T-helper 1 cell (primary cell): ENCODE measurements at regions not wholly inside any gene's neighbourhood (a gene's known extent, or its start where the extent isn't known, plus 50 kb on each side); places are given as distances from the start of the nearest gene placed in this dataset.

ENCODE experiments used
- DNase-seq, 5 donors: peaks; one replicate each; pipeline ENCODE4 v3.0.0-alpha.2; 2012 to 2020

DNA sequence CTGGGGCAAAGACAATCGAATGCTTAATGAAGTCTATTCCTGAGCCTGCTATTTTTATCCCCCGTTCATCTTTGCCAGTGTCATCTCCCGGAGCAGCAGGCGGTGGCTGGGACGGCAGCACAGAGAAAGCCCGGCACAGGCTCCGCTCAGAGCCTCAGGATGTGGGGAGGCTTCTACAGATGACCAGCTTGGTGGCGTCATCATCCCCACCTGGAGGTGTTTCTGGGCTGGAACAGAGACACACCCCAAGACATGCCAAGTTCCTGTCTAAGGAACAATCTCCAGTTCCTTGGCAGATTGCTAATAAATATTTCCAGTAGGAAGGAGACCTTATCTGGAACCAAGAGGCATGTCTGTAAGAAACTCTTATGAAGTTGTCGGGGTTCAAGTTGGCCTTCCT is 552.4 kb upstream of the MGMT start:
- no peak for DNase-seq

DNA sequence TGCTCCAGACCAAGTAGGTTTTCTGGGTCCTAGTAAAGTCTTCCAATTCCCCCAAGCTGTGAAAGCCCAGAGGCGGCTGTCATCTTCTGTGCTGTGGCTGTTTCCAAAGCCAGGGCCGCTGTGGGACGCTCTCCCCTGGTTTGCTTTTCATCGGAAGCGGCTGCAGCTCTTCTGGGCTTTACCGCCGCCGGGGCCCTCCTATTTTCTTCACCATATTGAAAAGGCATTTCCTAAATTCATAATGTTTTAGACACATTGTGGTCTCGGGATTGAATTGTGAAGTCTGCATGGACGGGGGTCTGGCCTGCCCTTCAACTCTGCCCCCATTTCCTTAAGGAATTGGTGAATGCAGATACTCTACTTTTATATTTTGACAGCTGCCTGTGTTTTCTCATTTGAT is 551.4 kb upstream of the MGMT start:
- DNase-seq: no peak

DNA sequence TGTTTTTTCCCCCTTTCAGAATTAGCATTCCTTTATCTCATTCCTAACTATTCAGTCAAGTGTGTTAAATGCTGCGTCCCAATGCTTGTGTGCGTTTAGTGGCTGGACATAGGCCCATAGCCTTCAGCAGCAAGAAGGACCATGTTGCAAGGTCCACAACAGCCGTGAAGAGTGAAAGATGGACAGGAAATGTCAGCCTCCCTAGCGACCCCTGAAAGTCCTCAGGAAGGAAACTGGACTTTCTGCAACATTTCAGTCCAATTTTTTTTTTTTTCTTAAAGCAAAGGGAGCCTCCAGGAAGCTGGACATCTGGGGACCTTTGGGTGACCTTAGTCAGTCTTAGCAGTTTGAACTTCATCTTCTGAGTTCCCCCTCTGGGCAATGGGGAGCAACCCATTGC is 550.7 kb upstream of the MGMT start:
- DNase-seq: no peak

DNA sequence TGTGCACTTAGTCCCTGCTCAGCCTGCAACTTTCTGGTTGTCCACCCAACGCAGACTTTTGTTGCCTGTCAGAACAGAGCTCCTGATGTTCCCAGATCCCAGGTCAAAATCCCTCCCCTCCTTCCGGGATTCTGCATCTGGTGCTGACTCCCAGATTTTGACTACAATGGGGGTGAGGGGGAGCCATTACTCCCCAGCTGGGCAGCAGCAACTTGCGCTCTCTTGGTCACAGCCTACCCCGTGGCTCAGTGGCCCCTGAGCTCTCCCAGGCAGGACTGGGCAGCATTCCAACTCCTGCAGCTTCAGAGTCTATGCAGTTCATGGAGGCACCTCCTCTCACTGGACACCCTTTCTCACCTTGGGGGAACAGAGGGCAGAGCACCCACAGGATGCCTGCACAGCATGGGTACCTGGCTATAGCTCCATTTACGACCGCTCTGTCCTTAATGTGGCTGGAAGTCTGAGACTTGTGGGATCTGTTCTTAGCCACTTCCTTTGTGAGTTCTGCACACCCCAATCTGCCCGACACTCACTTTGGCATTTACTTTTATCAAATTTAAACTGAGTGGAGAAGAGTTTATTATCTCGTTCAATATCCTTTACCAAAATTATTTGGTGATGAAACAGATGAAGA is 545.5 kb upstream of the MGMT start:
- DNase-seq: no peak

DNA sequence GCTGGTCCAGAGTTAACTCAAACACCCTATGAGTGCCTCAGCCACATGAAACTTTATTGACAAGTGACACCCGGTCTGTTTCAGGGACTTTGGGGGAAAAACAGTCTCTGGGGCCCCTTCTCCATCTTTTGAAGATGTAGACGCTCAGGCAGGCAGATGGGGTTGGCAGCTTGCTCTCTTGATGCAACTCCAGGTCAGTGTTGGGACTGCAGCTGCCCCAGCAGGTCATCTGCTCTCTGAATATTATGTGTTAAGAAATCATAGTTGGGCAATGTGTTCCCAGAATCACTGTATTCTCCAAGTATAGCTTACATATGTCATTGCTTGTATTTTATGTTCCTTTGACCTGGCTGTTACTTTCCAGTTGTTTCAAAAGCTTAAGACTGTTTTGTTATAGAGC is 544.9 kb upstream of the MGMT start:
- no peak for DNase-seq

DNA sequence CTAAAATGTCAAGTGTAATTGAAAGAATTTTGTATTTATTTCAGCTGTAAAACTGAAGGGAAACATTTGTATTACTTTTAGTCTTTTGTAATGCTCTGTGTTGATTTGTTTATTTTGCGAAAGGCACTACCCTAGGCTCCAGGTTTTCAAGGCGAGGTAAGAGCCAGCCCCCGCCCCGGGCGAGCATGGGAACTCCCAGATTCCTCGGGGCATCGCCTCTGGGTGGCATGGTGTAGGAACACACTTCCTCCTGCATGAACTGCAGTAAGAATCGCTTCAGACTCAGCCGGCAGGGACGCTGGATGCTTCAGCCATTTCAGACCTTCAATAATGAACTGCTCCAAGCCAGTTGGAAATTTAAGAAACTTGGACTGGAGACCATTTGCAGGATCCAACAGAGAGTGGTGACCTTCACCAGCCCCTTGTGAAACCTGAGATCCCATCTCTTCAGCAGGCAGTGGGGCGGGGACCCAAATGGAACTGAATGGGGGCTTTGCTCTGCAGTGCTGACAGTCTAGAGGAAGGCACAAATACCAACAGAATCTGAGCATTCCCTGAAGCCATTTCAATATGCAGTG is 544.3 kb upstream of the MGMT start:
- no peak for DNase-seq

DNA sequence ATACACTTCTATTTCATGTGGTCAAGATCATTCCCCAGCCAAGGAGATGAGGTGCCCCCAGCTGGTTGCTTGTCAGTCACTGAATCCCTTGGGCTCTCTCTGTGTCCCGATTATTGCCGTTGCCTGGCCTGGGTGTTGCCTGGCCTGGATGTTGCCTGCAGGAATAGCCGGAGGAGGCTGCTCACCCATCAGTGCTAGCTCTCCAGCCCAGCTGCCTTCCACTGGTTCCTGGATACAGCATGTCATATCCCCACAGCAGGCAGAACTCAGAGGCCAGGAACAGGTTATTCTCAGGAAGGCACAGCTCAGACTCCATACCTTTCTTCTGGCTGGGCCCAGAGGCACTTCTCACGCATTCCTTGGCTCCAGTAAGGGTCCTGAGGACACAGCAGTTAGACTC is 542.1 kb upstream of the MGMT start:
- no peak for DNase-seq

DNA sequence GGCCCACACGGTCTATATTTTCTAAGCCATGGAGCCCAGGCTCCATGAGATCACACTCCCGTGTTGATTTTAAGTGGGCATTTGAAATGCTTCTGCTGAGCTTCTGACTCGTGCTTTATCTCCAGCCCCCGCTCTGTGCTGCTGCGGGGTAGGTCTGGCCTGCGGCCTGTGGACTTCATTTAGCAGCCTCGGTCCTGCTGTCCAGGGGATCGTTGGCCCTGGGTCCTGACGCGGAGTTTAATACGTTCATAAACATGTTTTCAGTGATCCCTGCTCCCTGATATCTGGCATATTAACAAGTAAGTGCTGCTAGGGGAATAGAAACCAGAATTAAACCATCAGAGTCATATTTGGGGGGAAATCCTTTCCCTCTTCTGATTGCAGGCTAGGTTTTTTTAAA is 540.3 kb upstream of the MGMT start:
- no peak for DNase-seq

DNA sequence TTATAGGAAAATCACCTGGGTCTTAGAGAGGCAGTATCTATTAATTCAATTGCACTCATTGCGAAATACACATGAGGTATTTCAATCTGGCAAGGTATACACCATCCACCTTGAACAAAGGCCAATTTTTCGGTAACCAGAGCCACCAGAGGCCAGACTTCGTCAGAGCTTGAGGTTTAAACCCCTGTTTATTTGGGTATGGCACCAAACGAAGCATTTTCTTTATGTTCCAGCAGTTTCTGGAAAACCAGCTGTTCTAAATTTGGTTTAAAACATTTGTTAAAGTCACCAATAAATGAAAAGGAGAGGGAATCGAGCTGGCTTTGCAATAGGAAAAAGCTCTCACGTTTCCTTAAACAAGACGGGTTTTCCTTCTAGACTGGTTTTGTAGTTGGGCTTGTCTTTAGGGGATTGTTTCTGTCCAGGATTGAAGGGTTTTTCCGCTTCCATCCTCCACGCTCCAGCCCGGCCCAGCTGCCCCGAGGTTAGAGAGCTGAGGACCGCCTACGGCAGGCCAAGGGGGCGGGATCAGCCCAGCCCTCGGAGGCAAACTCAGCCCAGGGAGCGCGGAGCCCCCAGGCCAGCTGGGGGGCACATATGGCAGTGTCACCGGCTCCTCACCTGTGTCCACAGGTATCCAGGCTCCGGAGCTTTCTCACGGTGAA is 539.4 kb upstream of the MGMT start:
- DNase-seq: no peak

DNA sequence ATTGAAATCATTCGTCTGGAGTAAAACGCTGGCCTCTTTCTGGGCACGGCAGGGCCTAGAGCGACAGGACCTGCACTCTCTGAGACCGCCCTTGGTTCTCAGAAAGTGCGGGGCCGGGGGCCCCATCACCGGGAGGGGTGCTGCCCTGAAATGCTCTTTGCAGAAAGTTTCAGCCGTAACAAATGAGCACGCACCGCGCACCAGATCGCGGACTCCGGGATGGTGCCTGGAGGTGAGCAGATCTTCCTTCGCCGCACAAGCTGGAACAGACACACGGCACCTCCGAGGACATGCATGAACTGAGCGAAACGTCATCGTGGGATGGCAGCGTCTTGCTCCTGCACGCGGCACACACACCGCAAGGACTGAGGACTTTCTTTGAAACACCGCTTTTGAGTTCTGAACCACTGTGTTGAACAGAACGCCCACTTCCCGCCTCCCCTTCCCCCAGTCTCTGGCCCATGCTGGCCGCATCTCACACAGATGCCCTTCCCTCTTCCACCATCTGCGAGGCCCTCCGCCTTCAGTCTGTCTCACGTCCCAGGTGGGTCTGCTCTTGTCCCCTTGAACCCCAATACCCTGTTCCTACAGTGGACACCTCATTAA is 538.7 kb upstream of the MGMT start:
- no peak for DNase-seq

DNA sequence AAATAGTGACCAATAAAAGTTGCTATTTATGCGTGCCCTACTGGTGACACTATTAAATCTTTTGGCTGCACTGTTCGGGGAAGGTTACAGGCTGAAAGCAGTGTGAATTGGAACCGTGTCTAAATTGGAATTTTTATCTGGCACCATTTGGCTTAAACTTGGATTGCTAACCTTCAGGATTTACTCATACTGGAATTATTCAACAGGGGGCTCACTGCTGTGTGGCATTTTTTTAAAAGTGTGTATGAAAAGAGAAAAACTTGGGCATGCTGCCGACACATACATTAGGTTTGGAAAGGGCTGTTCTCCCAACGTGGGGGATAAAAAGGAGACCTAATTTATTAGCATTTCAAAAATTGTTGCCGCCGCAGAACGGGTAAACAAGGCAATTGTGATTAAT is 537.9 kb upstream of the MGMT start:
- DNase-seq: no peak

DNA sequence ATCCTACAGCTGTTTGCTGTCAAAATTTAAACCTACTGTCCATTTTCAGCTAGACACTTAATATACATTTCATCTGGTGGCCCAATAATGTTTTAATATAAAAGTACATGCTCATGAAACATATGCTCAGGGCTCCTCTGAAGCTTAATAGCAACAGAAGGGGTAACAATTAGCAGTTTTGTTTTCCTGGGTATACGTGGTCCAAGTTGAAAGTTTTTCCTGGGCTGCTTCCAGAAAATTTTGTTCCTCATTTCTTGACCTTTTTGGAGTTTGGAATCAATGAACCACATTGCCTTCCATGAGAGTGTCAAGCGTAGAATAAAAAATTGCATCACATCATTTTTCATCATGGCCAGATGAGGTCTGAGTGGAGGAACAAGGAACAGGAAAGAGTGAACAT is 537.3 kb upstream of the MGMT start:
- no peak for DNase-seq

DNA sequence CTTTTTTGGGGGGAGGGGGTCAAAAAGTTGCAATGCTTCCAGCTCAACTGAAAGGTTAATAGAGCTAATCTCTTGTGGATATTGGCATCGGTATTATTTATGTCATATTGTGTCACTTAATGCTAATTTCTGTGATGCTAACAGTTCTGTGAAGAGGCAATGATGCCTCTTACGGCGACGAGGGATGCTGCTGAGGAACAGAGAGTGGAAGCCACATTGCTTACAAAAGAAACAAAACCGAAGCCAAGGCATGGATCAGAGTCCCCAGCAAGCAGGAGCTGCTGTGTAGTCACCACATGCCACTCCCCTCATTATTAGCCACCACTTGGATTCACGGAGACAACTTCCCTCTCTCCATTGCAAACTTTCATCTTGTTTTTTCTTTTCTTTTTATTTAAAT is 536.5 kb upstream of the MGMT start:
- DNase-seq: no peak

DNA sequence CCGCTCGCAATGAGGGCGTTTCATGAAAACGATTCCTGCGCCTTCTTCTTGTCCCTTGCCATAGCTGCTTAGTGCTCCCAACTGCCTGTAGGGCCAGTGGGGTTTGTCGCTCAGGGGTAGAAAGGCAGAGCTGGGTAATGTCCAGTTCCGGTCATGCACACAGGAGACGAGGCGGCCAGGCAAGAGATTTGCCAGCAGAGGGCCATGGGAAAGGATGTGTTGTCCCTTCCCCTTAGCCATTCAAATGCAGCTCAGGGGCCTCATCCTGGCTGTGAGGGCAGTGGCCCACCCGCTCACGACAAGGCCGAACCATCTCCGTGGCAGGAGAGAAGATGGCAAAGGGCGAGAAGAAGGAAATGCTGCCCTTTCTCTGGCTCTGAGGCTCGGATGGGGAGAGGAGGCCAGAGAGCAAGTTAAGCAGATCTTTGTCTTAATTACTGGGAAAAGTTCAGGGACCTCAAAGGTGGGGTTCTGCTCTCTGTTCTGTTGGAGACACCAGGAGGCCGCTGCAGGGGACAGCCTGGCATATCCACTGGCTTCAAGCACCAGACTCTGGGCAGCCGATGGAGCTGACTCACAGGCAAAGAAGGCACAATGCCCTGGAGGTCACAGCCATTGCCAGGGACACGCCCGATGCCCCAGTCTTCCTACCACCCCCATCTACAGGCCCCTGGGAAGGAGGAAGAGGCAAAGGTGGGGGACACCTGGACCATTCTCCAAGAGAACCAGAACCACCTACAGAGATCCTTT is 534.8 kb upstream of the MGMT start:
- DNase-seq: no peak

DNA sequence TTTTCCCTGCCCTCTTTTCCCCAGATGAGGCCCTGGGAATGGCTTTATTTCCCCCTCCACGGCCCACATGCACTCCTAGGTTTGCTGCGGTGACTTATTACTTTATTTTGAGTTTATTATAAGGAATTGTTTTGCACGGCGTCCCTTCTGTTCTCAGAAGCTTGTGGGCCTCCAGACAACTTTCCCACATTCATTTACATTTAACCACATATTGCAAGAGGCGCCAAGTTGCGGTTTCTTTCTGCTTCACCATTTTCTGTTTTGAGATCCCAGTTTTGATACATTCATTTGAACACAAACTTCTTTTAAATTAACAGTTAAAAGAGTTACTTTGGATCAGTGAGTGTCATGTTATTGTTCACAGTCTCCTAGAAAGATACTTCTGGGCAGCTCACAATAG is 532.5 kb upstream of the MGMT start:
- DNase-seq: no peak

DNA sequence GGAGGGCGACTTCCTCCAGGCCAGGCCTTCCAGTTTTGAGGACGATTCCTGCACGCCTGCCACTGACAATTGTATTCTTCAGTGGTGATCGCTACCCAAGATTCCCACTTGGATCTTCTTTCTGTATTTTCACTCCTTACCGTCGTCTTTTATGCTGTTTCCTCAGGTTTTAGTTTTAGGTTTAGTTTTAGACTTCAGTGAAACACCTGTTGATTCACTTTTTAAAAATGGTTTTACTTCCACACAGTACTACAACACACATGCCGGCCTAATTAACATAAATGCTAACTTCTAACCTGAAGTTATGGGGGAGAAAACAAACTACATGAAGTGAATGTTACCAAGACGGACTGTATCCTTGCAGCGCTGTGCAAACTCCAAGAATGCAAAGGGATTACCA is 530.6 kb upstream of the MGMT start:
- DNase-seq: no peak

DNA sequence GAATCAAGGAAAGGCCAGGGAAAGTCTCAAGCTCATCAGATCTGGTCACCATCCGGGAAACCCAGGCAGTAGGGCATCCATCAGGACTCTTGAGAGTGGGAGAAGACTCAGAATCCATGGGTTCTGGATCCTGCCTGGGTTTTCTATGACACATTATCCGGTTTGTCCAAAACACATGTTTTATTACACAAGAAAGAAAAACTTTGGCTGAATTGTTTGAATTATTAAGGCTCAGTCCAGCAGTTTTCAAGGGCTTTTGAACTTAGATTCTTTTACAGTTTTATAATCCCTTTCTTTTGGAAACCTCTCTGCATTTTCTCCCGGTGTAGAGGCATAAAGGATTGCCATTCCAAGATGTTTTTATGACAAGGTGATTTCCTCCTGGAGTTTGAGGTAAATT is 528.5 kb upstream of the MGMT start:
- DNase-seq: no peak

DNA sequence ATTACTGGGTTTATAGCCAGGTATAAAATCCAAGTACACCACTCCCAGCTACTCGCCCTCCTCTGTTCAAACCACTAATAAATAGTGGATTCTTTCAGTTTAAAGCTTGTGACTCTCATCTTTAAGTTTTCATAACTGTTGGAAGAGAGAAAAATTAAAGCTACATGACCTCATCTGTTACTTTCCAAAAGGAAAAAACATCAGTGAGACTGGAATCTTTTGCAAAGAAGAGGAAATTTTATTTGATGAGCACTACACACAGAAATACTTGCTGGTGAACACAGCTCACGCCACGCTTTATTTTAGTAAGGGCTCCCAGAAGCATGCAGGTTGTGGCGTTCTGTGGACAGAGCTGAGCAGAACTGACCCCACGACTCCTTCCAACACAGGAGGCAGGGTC is 527.0 kb upstream of the MGMT start:
- DNase-seq: no peak

DNA sequence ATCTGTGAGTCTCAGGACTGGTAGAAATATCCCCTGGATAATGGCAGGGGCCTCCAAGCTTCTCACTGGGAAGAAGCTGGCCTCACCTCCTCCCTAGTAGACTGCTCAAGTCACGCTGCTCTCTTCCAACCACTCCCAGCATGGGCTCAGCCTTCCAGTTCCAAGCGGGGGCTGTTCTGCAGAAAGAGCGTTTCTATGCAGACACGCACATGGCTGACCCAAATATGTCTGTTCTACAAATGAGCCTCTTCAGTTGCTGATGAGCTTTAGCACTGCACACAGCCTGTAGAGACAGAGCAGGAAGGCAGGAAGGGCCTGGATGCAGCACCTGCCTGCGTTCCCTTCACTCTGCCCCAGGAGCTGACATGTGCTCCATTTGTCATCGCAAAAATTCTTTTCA is 523.9 kb upstream of the MGMT start:
- DNase-seq: no peak

DNA sequence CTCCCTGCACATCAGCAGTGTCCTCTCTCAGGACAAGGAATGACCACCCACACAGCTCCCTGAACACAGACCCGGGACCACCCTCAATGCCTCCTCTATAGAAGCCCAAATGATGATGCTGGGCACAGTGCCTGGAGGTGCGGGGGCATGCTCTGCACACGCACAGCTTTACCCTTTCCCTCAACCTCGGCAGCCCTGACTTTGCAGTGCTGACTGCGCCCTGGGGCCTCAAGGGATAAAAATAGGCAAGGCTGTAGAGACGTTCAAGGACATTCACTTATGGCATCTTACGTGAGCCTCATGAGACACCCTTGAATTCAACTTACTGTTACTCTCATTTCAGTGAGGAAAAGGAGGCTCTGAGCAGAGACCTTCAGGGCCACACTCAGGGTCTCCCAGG is 521.6 kb upstream of the MGMT start:
- DNase-seq: no peak

DNA sequence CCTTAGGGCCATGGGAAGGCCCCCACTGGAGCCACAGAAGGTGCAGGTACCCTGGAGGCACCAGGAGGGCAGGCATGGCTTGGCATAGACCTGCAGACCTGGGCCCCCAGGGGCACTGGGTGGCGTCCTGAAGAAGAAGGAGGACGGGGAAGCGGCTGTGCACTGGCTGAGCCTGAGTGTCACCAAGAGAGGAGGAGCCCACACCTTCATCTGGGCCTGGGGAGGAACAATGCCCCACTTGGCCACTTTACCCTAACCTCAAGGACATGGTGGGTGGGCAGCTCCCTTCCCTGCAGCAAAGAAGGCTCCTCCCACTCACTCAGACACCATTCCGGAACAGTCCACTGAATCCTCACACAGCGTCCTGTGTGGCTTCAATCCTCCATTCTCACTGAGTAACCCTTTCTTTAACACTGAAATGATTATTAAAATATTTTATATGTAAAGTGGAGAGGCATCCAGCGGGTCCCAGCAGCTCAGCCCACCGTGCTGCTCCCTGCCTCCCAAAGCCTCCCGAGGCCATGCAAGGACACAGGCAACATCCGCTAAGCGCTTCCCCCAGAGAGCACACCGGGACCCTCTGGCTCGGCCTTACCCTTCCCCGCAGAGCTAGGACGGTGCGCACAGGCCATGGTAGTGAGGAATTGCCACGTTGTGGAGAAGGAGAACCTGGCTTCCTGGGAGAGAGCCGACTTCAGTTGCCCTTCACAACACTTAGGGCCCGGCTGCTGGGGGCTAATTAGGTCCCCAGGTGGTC is 516.7 kb upstream of the MGMT start:
- DNase-seq: no peak

DNA sequence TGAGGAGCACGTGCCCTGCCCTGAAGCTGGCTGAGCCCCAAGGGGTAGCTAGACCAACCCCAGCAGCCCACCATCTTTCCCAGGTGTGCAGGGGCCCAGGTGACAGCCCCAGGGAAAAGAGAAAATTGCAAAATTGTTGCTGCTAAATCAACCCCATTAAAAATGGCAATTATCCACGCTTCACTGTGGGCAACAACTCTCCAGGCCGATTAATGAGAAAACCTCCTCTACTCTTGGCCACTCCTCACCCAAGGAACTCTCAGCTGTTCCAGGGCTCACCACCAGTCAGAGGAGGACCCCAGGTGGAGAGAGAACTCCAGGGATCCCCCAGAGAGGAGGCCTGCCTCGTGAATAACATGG is 516.1 kb upstream of the MGMT start:
- DNase-seq: no peak

DNA sequence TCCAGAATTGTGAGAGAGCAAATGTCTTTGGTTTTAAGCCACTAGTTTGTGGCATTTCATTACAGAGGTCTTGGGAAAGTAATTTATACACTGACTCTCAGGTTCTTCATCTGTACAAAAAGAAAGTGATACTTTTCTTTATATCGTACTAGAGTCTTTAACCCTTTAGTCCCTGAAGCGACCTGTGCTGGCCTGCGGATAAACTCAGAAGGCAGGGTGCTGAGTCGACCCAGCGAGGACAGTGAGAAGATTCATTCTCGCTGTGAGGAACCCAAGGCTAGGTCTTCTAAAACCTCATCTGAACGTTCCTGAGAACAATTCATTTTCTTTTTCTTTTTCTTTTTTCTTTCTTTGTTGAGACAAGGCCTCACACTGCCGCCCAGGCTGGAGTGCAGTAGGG is 514.2 kb upstream of the MGMT start:
- no peak for DNase-seq
